ENCODE measurements at regions not wholly inside any gene's neighbourhood (a gene's known extent, or its start where the extent isn't known, plus 50 kb on each side); places are given as distances from the start of the nearest gene placed in this dataset.

DNA sequence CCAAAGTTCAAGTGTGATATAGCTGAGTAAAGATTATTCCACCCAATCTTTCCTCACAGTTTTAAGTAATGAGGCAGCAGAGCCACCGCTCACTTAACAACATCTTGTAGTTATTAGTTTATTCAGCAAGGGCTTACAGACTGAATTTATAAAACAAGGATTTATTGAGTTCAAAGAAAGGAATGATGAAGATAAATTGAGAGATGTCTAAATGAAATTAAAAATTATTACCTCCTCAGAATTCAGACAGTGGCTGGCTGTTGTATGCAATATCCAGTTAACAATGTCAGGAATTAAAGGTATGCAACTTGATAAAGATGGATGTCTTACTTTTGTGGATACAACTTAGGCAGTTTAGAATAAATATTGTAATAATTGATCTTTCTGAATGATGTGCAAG lies 927.3 kb upstream of the CDH2 start:
- TF ChIP-seq CTCF (IDR thresholded peaks at IDR 0.05) = no peak
- no peak for TF ChIP-seq EZH2 (IDR thresholded peaks at IDR 0.05; ENCODE audit: borderline replicate concordance, insufficient read depth, low read depth, low read length, poor library complexity, severe bottlenecking)

Measured in B cell (primary cell).